PC-9 (cell line): ENCODE measurements at regions not wholly inside any gene's neighbourhood (a gene's known extent, or its start where the extent isn't known, plus 50 kb on each side); places are given as distances from the start of the nearest gene placed in this dataset.

Source experiments
- CTCF ChIP-seq: fragments of 200-600 bp; sonication (generic); conservative IDR thresholded peaks from 2 replicates; pipeline ENCODE4 v1.6.1; 2017; ENCODE audit warnings: mixed run types, antibody characterized with exemption, mild to moderate bottlenecking, moderate library complexity
- EZH2 ChIP-seq: fragments of 200-600 bp; sonication (generic); IDR thresholded peaks from 2 replicates; pipeline ENCODE4 v1.8.0; 2017; ENCODE audit warnings: antibody characterized with exemption, low read depth

- TF ChIP-seq CTCF (no peak), EZH2 (no peak)
Measured at GRCh38 chr3:132164469-132165092, 129.8 kb upstream of the CPNE4 start.
